ENCODE measurements at regions not wholly inside any gene's neighbourhood (a gene's known extent, or its start where the extent isn't known, plus 50 kb on each side); places are given as distances from the start of the nearest gene placed in this dataset.

GRCh38 chr2:37469126-37469525 is 124.7 kb downstream of the QPCT start:
- DNase-seq (no peak), FAIRE-seq (no peak), ATAC-seq (no peak)
- TF ChIP-seq CTCF (IDR thresholded peaks at IDR 0.05), result no peak
- no peak overlapping the region for H3K4me3 ChIP-seq
- H3K9me3 ChIP-seq, result no peaks in the 10 kb centered on the region
- H3K36me3 ChIP-seq, result no peaks in the 10 kb centered on the region
- 26 to 47% methylated on average over 1 of the region's 1 CpG for WGBS, 2 donors
- peaks cover 0 to 3% (median 0%) of the 10 kb centered on the region in 4 donors for H3K27me3 ChIP-seq
- no peaks in the 10 kb centered on the region for H3K4me1 ChIP-seq
- no peak overlapping the region for H3K27ac ChIP-seq
- intact Hi-C loops (cut with DNase I), result no loop called here

GRCh38 chr2:37471104-37471503 is 126.7 kb downstream of the QPCT start:
- ATAC-seq, result no peak
- intact Hi-C loops (cut with DNase I), result no loop called here
- Histone ChIP-seq H3K4me1 (no peaks in the 10 kb centered on the region), H3K27ac (no peak overlapping the region), H3K9me3 (no peaks in the 10 kb centered on the region), H3K36me3 (no peaks in the 10 kb centered on the region), H3K27me3 (no peaks in the 10 kb centered on the region), H3K4me3 (no peak overlapping the region)
- no peak for TF ChIP-seq CTCF (IDR thresholded peaks at IDR 0.05)
- WGBS, 2 donors, result 64 to 71% methylated on average over 1 of the region's 1 CpG
- no peak for DNase-seq
- FAIRE-seq, result no peak

- Histone ChIP-seq H3K27me3 (no peaks in the 10 kb centered on the region), H3K36me3 (no peaks in the 10 kb centered on the region), H3K9me3 (no peaks in the 10 kb centered on the region), H3K27ac (no peak overlapping the region), H3K4me1 (no peaks in the 10 kb centered on the region), H3K4me3 (no peak overlapping the region)
- ATAC-seq, result peak in 1 of 4 donors; percentile 65
- WGBS, 2 donors, result 84 to 94% methylated on average over 1 of the region's 1 CpG
- no peak for TF ChIP-seq CTCF (IDR thresholded peaks at IDR 0.05)
- DNase-seq, result no peak
- intact Hi-C loops (cut with DNase I), result no loop called here
- no peak for FAIRE-seq
Observed at GRCh38 chr2:37471994-37472393, 127.6 kb downstream of the QPCT start.

- no peak for FAIRE-seq
- intact Hi-C loops (cut with DNase I), result no loop called here
Observed at GRCh38 chr2:37472959-37473358, 128.5 kb downstream of the QPCT start.

GRCh38 chr2:37476411-37476810 is 132.0 kb downstream of the QPCT start:
- TF ChIP-seq CTCF (IDR thresholded peaks at IDR 0.05), result no peak
- Histone ChIP-seq H3K27ac (no peak overlapping the region), H3K36me3 (no peaks in the 10 kb centered on the region), H3K9me3 (no peaks in the 10 kb centered on the region), H3K27me3 (no peaks in the 10 kb centered on the region), H3K4me1 (no peaks in the 10 kb centered on the region), H3K4me3 (no peak overlapping the region)
- intact Hi-C loops (cut with DNase I), result no loop called here
- DNase-seq (no peak), ATAC-seq (no peak), FAIRE-seq (no peak)
- WGBS, 2 donors, result 92 to 94% methylated on average over 4 of the region's 4 CpGs

More at GRCh38 chr2:37472959-37473358, 128.5 kb downstream of the QPCT start:
- H3K27me3 ChIP-seq, result no peaks in the 10 kb centered on the region
- no peak overlapping the region for H3K27ac ChIP-seq
- ATAC-seq, result peak in 3 of 4 donors; percentile 28 to 78 (median 36)
- peak in 1 of 6 donors; percentile 20 for DNase-seq
- H3K9me3 ChIP-seq, result no peaks in the 10 kb centered on the region
- TF ChIP-seq CTCF (IDR thresholded peaks at IDR 0.05), result no peak
- no peak overlapping the region for H3K4me3 ChIP-seq
- H3K36me3 ChIP-seq, result no peaks in the 10 kb centered on the region
- H3K4me1 ChIP-seq, result no peaks in the 10 kb centered on the region
- 20 to 25% methylated on average over 2 of the region's 2 CpGs for WGBS, 2 donors

Measured in pancreas (tissue), 10 donors.